ENCODE measurements at regions not wholly inside any gene's neighbourhood (a gene's known extent, or its start where the extent isn't known, plus 50 kb on each side); places are given as distances from the start of the nearest gene placed in this dataset.

GRCh38 chr9:88685966-88686365 lies 151.0 kb downstream of the NXNL2 start (continued):
- TF ChIP-seq USF2 (IDR thresholded peaks at IDR 0.05; ENCODE audit: borderline replicate concordance, low read depth, low read length) (no peak), MAX (IDR thresholded peaks at IDR 0.05; ENCODE audit: low read depth) (no peak), FOSL2 (IDR thresholded peaks at IDR 0.05; ENCODE audit: borderline replicate concordance, low read depth) (no peak)

- H3K9ac ChIP-seq = no peak overlapping the region
- H3K4me1 ChIP-seq (ENCODE audit: control insufficient read depth in 1 of 2, insufficient read depth in 2 of 2, low read depth in 1 of 2, low read length in 1 of 2) = no peaks in the 10 kb centered on the region; a peak in 1 of 4 replicates
- H3K9me3 ChIP-seq = no peaks in the 10 kb centered on the region; the same call in 1 of the 2 replicates
- no peaks in the 10 kb centered on the region for H3K9me2 ChIP-seq
- 51% methylated on average over 6 of the region's 6 CpGs for WGBS (ENCODE audit: low lambda C conversion rate)
- H3K4me2 ChIP-seq = no peak overlapping the region
- no peaks in the 10 kb centered on the region for H3F3A ChIP-seq (replicated peaks; ENCODE audit: insufficient read depth)
- DNase-seq = no peak
- CTCF ChIA-PET = interaction anchor here (1.5 kb wide), 1 partner anchor 16 kb away, joined by 5 read pairs; no protein-coding TSS in a partner anchor
- no peaks in the 10 kb centered on the region for H3K36me3 ChIP-seq (replicated peaks in 1 of 2; ENCODE audit: control insufficient read depth in 1 of 2, insufficient read depth in 2 of 2, low read length in 1 of 2)
- TF ChIP-seq TAF1 (IDR thresholded peaks at IDR 0.05; ENCODE audit: borderline replicate concordance, low read depth, low read length) = no peak
- TF ChIP-seq GATA2 (CRISPR knock-in tag; IDR thresholded peaks at IDR 0.05) = no peak
- TF ChIP-seq REST (IDR thresholded peaks at IDR 0.05; ENCODE audit: low read depth, low read length) = no peak
- TF ChIP-seq MEF2A (IDR thresholded peaks at IDR 0.05; ENCODE audit: borderline replicate concordance, low read depth) = no peak
- TF ChIP-seq TEAD4 (IDR thresholded peaks at IDR 0.05; ENCODE audit: borderline replicate concordance, insufficient read depth) = no peak
- no peak for TF ChIP-seq FOSL2 (IDR thresholded peaks at IDR 0.05; ENCODE audit: borderline replicate concordance, low read depth)
- no peak for TF ChIP-seq PBX3 (IDR thresholded peaks at IDR 0.05)
- TF ChIP-seq ZBTB33 (IDR thresholded peaks at IDR 0.05; ENCODE audit: borderline replicate concordance, low read depth) = no peak
- TF ChIP-seq YY1 (IDR thresholded peaks at IDR 0.05; ENCODE audit: low read depth) = no peak
- no peak for TF ChIP-seq SIN3A (IDR thresholded peaks at IDR 0.05; ENCODE audit: borderline replicate concordance, low read depth, low read length)
- no peak overlapping the region for H3K4me3 ChIP-seq (ENCODE audit: low read depth in 2 of 2, low read length in 1 of 2)
- no peaks in the 10 kb centered on the region for H3K79me2 ChIP-seq (ENCODE audit: insufficient read depth)
- H4K20me1 ChIP-seq (ENCODE audit: insufficient read depth) = no peaks in the 10 kb centered on the region
- POLR2A ChIA-PET = no interaction called here
- no peaks in the 10 kb centered on the region for H3K27me3 ChIP-seq (ENCODE audit: insufficient read depth)
- no peak overlapping the region for H3K27ac ChIP-seq (ENCODE audit: low read depth in 2 of 2, low read length in 1 of 2)
- H2AFZ ChIP-seq (ENCODE audit: low read depth) = no peak overlapping the region
Measured at GRCh38 chr9:88689509-88690298, 154.7 kb downstream of the NXNL2 start.
